Effector memory CD8-positive, alpha-beta T cell (primary cell): ENCODE measurements at regions not wholly inside any gene's neighbourhood (a gene's known extent, or its start where the extent isn't known, plus 50 kb on each side); places are given as distances from the start of the nearest gene placed in this dataset.
"Not testable (repeated sequence)": the region's sequence is repeated elsewhere in the genome, so short reads cannot be mapped to it uniquely, and the experiment has no call there.

ENCODE experiments used
- ATAC-seq: fragments of 150-1000 bp; cut with Tn5 transposase; replicated peaks from 2 replicates; pipeline ENCODE4 v1.10.0; 2021; ENCODE audit warnings: mild to moderate bottlenecking, moderate library complexity
- DNase-seq, 3 experiments: peaks; one replicate each; pipeline ENCODE4 v3.0.0; 2021
- H3K27ac Mint-ChIP-seq, 2 donors: one replicate each; pipeline ENCODE4 v1.8.0; 2022; ENCODE audit warnings: mild to moderate bottlenecking in 2 of 2, mixed read lengths in 2 of 2, moderate library complexity in 2 of 2
- H3K27me3 Mint-ChIP-seq, 2 donors: one replicate each; pipeline ENCODE4 v1.8.0; 2022; ENCODE audit warnings: mixed read lengths in 2 of 2
- H3K36me3 Mint-ChIP-seq: one replicate; pipeline ENCODE4 v1.8.0; 2022; ENCODE audit warnings: mild to moderate bottlenecking, moderate library complexity, mixed read lengths; ENCODE audit not compliant: insufficient read depth
- H3K4me1 Mint-ChIP-seq, 2 donors: one replicate each; pipeline ENCODE4 v1.8.0; 2022; ENCODE audit warnings: low read depth in 2 of 2, mixed read lengths in 2 of 2
- H3K4me3 Mint-ChIP-seq, 2 donors: one replicate each; pipeline ENCODE4 v1.8.0; 2022; ENCODE audit warnings: mild to moderate bottlenecking in 2 of 2, mixed read lengths in 2 of 2, moderate library complexity in 2 of 2
- H3K9me3 Mint-ChIP-seq, 2 donors: one replicate each; pipeline ENCODE4 v1.8.0; 2022; ENCODE audit warnings: mixed read lengths in 2 of 2

DNA sequence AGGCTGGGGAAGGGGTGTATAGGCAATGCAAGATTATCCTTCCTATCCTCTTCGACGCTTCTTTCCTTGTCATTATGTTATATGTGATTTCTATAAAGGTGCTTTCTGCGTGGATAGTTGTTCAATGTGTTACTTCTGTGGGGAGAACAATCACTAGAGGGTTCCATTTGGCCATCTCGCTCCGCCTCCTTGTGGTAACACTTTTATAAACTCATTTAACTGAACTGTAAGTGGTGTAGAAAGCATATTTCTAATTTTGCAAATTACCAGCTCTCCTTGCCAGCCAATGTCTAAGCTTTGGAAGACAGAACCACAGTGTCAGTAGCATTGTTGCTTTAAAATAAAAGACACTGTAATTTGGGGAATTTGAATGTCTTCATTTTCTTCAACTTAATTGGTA lies 1093.7 kb upstream of the MIR17HG start:
- H3K36me3 Mint-ChIP-seq, result no peaks in the 10 kb centered on the region
- H3K27me3 Mint-ChIP-seq, result no peaks in the 10 kb centered on the region
- H3K27ac Mint-ChIP-seq, result no peak overlapping the region
- H3K4me3 Mint-ChIP-seq, result no peak overlapping the region
- ATAC-seq (no peak), DNase-seq (no peak)
- H3K4me1 Mint-ChIP-seq, result no peaks in the 10 kb centered on the region
- H3K9me3 Mint-ChIP-seq, result peaks cover 0 to 5% of the 10 kb centered on the region in 2 donors

DNA sequence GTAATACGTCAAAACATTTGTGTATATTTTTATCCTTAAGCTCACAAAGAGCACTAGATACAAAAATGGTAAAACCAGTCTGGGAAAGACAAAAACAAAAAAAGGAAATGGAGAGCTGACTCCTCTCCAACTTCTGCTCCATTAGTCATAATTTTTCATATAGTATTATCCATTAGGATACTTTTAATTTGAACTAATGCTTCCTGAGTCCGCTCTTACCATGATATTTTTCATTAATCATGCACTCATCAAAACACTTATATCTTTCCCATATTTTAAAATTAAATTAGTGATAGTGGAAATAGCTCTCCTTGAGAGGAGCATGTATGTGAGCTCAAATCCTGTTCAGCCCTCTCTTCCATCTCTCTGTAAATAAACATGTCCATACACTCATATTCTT lies 1093.0 kb upstream of the MIR17HG start:
- H3K4me1 Mint-ChIP-seq, result no peaks in the 10 kb centered on the region
- ATAC-seq, result no peak
- no peak for DNase-seq
- no peaks in the 10 kb centered on the region for H3K36me3 Mint-ChIP-seq
- no peak overlapping the region for H3K4me3 Mint-ChIP-seq
- no peaks in the 10 kb centered on the region for H3K27me3 Mint-ChIP-seq
- H3K27ac Mint-ChIP-seq, result no peak overlapping the region
- peaks cover 0 to 5% of the 10 kb centered on the region in 2 donors for H3K9me3 Mint-ChIP-seq

DNA sequence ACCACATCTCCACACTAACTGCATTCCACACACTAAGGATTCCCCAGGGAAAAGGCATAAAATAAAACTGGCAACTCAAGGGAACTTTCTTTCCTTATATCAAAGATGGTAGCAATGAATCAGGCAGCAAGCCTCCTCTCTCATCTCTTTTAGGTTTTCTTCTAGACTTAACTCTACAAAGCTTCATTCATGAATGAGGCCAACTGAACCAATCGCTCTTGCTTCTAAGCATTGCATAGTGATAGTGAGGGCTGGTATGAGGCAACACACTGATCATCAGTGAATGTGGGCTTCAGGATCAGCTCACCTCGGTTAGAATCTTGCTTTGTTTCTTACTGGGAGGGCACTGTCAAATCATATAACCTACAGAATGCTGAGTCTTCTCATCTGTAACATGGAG lies 1090.7 kb upstream of the MIR17HG start:
- ATAC-seq (no peak), DNase-seq (no peak)
- H3K36me3 Mint-ChIP-seq, result no peaks in the 10 kb centered on the region
- H3K9me3 Mint-ChIP-seq, result peaks cover 0 to 5% of the 10 kb centered on the region in 2 donors
- no peaks in the 10 kb centered on the region for H3K27me3 Mint-ChIP-seq
- no peak overlapping the region for H3K4me3 Mint-ChIP-seq
- no peaks in the 10 kb centered on the region for H3K4me1 Mint-ChIP-seq
- H3K27ac Mint-ChIP-seq, result no peak overlapping the region

GRCh38 chr13:90258129-90258528 lies 1089.4 kb upstream of the MIR17HG start:
- H3K27ac Mint-ChIP-seq, result no peak overlapping the region
- H3K9me3 Mint-ChIP-seq, result peaks cover 0 to 7% of the 10 kb centered on the region in 2 donors
- H3K27me3 Mint-ChIP-seq, result no peaks in the 10 kb centered on the region
- ATAC-seq (no peak), DNase-seq (no peak)
- H3K4me1 Mint-ChIP-seq, result no peaks in the 10 kb centered on the region
- H3K36me3 Mint-ChIP-seq, result no peaks in the 10 kb centered on the region
- H3K4me3 Mint-ChIP-seq, result no peak overlapping the region

DNA sequence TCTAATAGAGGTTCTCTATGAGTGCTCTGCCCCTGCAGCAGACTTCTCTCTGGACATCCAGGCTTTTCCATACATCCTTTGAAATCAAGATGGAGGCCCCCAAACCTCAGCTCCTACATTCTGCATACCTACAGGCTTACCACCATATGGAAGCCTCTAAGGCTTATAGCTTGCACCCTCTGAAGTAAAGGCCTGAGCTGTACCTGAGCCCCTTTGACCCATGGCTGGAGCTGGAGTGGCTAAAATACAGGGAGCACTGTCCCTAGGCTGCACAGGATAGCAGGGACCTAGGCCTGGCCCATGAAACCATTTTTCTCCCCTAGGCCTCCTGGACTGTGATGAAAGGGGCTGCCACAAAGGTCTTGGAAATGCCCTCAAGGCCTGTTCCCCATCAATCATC lies 1086.1 kb upstream of the MIR17HG start:
- no peak overlapping the region for H3K4me3 Mint-ChIP-seq
- no peaks in the 10 kb centered on the region for H3K27me3 Mint-ChIP-seq
- no peak overlapping the region for H3K27ac Mint-ChIP-seq
- ATAC-seq (no peak), DNase-seq (no peak)
- no peaks in the 10 kb centered on the region for H3K36me3 Mint-ChIP-seq
- peaks cover 0 to 6% of the 10 kb centered on the region in 2 donors for H3K9me3 Mint-ChIP-seq
- no peaks in the 10 kb centered on the region for H3K4me1 Mint-ChIP-seq

DNA sequence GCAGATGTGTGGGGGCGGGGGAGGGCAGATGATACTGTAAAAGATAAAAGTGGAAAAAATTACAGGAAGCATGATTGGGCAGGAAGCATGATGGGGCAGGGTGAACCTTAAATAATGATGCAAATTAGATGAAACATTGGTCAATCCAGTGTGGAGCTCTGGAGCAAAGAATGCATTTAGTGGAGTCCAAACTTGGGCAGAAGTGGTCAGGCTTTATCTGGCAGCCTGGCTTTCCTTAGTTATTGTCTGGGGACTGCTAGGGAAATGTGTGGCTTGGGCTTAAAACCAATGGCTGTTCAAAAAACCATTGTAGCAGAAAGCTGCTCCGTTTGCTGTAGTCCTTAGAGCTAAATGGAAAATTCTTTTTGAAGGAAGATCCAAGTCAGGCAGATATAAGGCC lies 1077.3 kb upstream of the MIR17HG start:
- peaks cover 9 to 12% of the 10 kb centered on the region in 2 donors for H3K9me3 Mint-ChIP-seq

DNA sequence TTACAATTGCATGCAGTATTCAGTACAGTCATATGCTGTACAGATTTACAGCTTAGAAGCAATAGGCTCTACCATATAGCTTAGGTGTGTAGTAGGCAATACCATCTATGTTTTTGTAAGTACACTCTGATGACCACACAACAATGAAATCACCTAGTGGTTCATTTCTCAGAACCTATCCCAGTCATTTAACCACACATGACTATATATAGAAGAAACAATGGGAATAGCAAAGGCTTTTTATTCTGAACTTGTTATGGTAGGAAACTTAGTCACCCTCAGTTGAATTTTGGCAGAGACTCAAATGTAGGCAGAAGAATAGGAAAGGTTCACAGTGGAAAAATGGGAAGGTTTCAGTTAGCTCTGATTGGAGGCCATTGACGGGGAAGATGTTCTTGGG lies 1075.1 kb upstream of the MIR17HG start:
- peaks cover 9 to 12% of the 10 kb centered on the region in 2 donors for H3K9me3 Mint-ChIP-seq
- no peaks in the 10 kb centered on the region for H3K4me1 Mint-ChIP-seq
- DNase-seq, result no peak
- no peaks in the 10 kb centered on the region for H3K27me3 Mint-ChIP-seq
- H3K4me3 Mint-ChIP-seq, result no peak overlapping the region
- peaks cover 3% of the 10 kb centered on the region for H3K36me3 Mint-ChIP-seq
- no peak for ATAC-seq
- H3K27ac Mint-ChIP-seq, result no peak overlapping the region

More for the DNA sequence above, 1077.3 kb upstream of the MIR17HG start:
- ATAC-seq (no peak), DNase-seq (no peak)
- H3K4me3 Mint-ChIP-seq, result no peak overlapping the region
- H3K36me3 Mint-ChIP-seq, result peaks cover 3% of the 10 kb centered on the region
- no peaks in the 10 kb centered on the region for H3K27me3 Mint-ChIP-seq
- H3K4me1 Mint-ChIP-seq, result no peaks in the 10 kb centered on the region
- H3K27ac Mint-ChIP-seq, result no peak overlapping the region

DNA sequence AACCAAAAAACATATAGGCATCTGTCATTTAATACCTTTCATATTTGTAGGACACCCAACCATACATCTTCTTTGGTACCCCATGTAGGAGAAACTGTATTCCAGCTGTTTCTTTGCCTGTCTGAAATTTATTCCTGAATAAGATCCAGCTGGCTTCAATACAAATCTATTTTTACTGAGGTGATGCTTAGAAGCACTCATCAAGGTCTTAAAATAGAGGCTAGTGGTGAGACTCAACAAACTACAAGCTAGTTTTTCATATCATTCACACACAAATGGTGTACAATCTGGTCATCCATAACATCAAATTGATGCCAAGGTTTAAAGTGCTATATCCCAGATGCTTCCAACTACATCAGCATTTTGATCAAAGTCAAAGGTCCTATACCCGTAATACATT lies 1071.3 kb upstream of the MIR17HG start:
- Mint-ChIP-seq H3K9me3 (peaks cover 4 to 12% of the 10 kb centered on the region in 2 donors), H3K4me1 (no peaks in the 10 kb centered on the region), H3K27ac (no peak overlapping the region), H3K27me3 (no peaks in the 10 kb centered on the region), H3K4me3 (no peak overlapping the region), H3K36me3 (peaks cover 3% of the 10 kb centered on the region)
- no peak for DNase-seq
- no peak for ATAC-seq

DNA sequence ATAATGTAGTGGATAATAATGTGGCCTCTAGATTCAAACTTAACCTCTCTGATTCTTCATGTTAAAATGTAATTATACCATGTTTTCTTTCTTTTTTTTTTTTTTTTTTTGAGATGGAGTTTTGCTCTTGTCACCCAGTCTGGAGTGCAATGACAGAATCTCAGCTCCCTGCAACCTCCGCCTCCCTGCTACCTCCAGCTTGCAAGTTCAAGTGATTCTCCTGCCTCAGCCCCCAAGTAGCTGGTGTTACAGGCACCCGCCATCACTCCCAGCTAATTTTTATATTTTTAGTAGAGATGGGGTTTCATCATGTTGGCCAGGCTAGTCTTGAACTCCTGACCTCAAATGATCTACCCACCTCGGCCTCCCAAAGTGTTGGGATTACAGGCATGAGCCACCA lies 1069.3 kb upstream of the MIR17HG start:
- H3K36me3 Mint-ChIP-seq, DNase-seq, ATAC-seq, H3K4me1 Mint-ChIP-seq, H3K27me3 Mint-ChIP-seq, H3K9me3 Mint-ChIP-seq, H3K27ac Mint-ChIP-seq, H3K4me3 Mint-ChIP-seq: not testable (repeated sequence)

- no peaks in the 10 kb centered on the region for H3K27me3 Mint-ChIP-seq
- H3K4me1 Mint-ChIP-seq, result no peaks in the 10 kb centered on the region
- DNase-seq (no peak), ATAC-seq (no peak)
- no peaks in the 10 kb centered on the region for H3K36me3 Mint-ChIP-seq
- H3K9me3 Mint-ChIP-seq, result peaks cover 0 to 1% of the 10 kb centered on the region in 2 donors
- no peak overlapping the region for H3K27ac Mint-ChIP-seq
- H3K4me3 Mint-ChIP-seq, result no peak overlapping the region
Measured at GRCh38 chr13:90281709-90282108, 1065.8 kb upstream of the MIR17HG start.

GRCh38 chr13:90287521-90287920 lies 1060.0 kb upstream of the MIR17HG start:
- H3K4me3 Mint-ChIP-seq, result no peak overlapping the region
- no peaks in the 10 kb centered on the region for H3K36me3 Mint-ChIP-seq
- peaks cover 7 to 35% of the 10 kb centered on the region in 2 donors for H3K9me3 Mint-ChIP-seq
- no peak for ATAC-seq
- H3K4me1 Mint-ChIP-seq, result no peaks in the 10 kb centered on the region
- no peak for DNase-seq
- H3K27me3 Mint-ChIP-seq, result no peaks in the 10 kb centered on the region
- no peak overlapping the region for H3K27ac Mint-ChIP-seq

- H3K4me3 Mint-ChIP-seq, result no peak overlapping the region
- ATAC-seq (no peak), DNase-seq (no peak)
- H3K9me3 Mint-ChIP-seq, result peaks cover 6 to 16% of the 10 kb centered on the region in 2 donors
- no peak overlapping the region for H3K27ac Mint-ChIP-seq
- no peaks in the 10 kb centered on the region for H3K27me3 Mint-ChIP-seq
- H3K36me3 Mint-ChIP-seq, result no peaks in the 10 kb centered on the region
- H3K4me1 Mint-ChIP-seq, result no peaks in the 10 kb centered on the region
Measured at GRCh38 chr13:90293793-90294361, 1053.6 kb upstream of the MIR17HG start.

DNA sequence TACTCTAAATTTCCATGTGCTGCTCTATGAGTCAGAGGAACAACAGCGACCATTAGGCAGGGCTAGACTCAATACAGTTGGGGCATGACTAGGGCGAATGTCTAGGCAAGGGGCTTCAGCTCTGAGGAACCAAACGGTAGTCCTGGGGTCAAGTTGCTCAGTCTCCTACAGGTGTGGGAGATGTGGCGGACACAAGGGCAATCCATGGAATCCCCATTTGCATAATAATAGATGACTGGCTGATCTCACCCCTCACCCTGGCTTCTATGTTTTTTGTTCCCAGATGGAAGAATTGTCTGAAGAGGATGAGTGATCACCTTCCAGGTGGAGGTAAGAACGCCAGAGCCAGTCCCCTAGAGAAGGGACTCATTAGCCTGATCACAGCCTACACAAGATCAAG lies 1048.2 kb upstream of the MIR17HG start:
- H3K9me3 Mint-ChIP-seq, result peaks cover 7 to 8% of the 10 kb centered on the region in 2 donors
- no peak overlapping the region for H3K4me3 Mint-ChIP-seq
- ATAC-seq, result no peak
- DNase-seq, result no peak
- H3K27ac Mint-ChIP-seq, result no peak overlapping the region
- no peaks in the 10 kb centered on the region for H3K4me1 Mint-ChIP-seq
- no peaks in the 10 kb centered on the region for H3K27me3 Mint-ChIP-seq
- no peaks in the 10 kb centered on the region for H3K36me3 Mint-ChIP-seq

- Mint-ChIP-seq H3K4me3 (no peak overlapping the region), H3K27ac (no peak overlapping the region), H3K36me3 (no peaks in the 10 kb centered on the region), H3K27me3 (no peaks in the 10 kb centered on the region), H3K9me3 (peaks cover 7 to 8% of the 10 kb centered on the region in 2 donors), H3K4me1 (no peaks in the 10 kb centered on the region)
- ATAC-seq (no peak), DNase-seq (no peak)
Measured at GRCh38 chr13:90300015-90300414, 1047.5 kb upstream of the MIR17HG start.

GRCh38 chr13:90302107-90302506 lies 1045.4 kb upstream of the MIR17HG start:
- H3K9me3 Mint-ChIP-seq, result peaks cover 7 to 8% of the 10 kb centered on the region in 2 donors
- no peaks in the 10 kb centered on the region for H3K4me1 Mint-ChIP-seq
- H3K27me3 Mint-ChIP-seq, result no peaks in the 10 kb centered on the region
- DNase-seq, result no peak
- no peaks in the 10 kb centered on the region for H3K36me3 Mint-ChIP-seq
- no peak for ATAC-seq
- H3K4me3 Mint-ChIP-seq, result no peak overlapping the region
- no peak overlapping the region for H3K27ac Mint-ChIP-seq
